ENCODE measurements at regions not wholly inside any gene's neighbourhood (a gene's known extent, or its start where the extent isn't known, plus 50 kb on each side); places are given as distances from the start of the nearest gene placed in this dataset.

DNA sequence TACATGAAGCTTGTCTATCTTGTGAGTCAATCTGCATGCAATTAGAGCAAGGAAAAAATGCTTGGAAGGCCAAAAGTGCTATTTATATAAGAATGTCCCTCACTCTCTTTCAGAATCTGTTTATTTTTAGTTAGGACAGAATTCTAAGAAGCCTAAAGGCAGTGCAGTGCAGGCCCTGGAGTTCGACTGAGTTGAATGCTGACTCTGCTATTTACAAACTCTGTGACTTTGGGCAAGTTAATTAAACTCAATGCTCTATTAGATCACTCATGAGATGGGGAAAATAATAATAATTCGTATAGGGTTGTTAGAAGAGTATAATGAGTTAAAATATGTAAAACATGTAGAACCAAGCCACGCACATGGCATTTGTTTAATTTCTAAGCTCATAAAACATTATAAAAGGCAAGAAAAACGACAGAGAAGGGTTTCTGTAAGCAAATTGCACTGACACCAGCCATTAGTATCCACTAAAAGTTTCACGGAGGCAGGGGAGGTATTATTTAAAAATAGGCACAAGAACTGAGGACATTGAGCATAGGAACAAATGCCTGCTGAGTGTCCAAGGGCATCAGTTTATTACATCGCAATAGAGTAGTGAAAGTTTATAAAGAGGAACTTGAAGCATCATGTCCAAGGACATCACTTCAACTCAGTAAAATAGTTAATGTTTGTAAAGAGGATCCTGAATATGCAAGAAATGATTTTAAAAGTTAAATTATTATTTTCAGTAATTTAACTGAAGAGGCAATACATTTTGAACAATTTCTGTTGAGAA lies 115.0 kb upstream of the INPP4B start:
- DNase-seq (ENCODE audit: extremely low read depth, low read depth): no peak

DNA sequence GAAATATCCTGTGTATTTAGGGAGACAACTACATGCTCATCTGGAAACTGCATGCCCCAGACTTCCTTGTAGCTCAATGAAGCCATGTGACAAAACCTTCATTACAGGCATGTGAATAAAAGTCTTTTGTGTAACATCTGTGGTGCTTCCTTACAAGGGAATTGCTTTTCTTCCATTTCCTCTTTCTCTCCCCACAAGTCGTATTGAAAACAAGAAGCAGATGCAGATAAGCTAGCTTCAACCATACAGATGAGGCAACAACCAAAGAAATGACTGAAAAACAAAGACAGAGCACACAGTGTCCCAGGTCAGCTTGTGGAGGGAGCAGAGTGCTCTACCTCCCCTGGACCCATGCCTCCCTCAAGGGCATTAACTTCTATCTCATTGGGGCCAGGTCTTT lies 115.8 kb upstream of the INPP4B start:
- DNase-seq (ENCODE audit: extremely low read depth, low read depth): no peak

DNA sequence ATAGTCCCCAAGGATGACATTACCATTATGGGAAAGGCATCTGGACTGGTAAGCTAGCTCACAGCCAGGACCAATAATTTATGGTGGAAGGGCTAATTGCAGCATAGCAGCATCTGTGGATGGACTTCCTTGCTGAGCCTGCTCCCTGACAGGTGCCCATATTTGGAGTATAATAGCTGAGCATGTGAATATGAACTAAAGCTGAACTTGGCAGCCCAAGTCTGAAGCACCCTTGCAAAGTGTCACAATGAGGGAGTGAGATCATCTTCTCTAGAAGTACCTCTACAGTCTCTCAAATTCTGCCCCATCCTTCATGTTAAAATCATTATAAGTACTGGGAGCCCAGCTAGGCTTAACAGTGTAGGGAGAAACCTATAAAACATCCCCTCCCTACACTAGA lies 128.2 kb upstream of the INPP4B start:
- no peak for DNase-seq (ENCODE audit: extremely low read depth, low read depth)

DNA sequence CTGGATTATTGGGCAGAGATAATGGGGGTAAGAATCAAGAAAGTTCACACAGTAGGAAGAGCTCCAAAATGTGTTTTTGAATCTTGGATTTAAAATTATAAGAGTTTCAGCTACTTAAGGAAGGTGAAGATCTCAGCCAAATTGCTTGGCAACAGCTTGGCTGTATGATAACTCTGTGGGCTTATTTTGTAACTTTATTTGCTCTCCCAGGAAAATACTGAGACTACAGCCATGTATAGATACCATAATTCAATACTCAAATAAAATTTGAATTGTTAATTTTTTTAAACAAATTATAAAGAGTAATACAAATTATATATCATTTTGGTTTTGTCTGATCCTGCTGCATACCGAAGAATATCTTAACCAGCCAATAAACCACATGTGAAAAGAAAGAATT lies 129.5 kb upstream of the INPP4B start:
- no peak for DNase-seq (ENCODE audit: extremely low read depth, low read depth)

DNA sequence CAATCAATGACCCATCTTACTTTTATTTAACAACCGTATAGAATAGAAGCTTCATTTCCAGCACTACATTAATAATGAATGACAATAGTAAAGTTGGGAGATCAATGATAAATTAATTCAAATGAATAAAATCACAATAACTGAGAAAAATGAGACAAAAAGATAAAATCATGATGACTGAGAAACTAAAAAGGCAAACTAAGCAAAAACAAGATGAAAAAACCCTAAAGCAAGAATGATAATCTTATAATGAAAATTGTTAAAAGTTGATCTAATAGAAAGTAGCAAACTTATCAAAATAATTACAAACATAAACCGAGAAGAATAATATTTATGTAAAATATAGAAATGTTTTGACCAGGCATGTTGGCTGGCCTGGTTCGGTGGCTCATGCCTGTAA lies 130.4 kb upstream of the INPP4B start:
- no peak for DNase-seq (ENCODE audit: extremely low read depth, low read depth)

DNA sequence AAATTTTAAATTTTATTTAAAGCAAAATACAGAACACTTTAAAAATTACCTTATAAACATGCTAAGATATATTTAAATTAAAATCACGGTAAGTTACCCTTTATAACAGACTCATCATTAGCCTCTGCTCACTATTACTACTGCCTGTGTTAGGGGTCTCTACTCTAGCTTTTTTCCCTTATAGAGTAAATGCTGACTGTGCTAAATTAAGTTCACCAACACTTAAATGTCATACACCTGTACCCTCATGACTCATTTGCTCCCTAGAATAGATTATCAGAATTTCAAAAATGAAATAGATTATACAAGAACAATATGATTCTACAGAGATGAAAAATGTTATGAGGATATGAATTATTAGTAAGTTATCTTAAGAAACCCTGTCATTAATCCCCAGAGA lies 131.1 kb upstream of the INPP4B start:
- DNase-seq (ENCODE audit: extremely low read depth, low read depth): no peak

DNA sequence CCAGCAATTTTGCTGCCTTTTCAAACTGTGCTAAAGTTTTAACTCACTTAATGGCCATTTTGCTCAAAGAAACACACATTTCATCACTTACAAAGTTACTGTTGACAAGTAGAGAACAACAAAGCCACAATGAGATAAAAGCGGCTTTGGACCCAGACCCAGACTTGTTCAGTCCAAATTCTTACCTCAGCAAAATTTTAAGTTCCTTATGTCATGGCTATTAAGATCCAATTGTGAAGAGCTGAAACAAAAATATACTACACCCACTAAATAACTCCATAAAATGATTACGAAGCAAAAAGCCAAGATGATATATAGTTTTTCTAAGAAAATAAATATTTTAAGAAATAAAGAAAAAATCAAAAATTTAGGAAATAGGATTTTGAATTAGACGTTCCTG lies 137.0 kb upstream of the INPP4B start:
- DNase-seq (ENCODE audit: extremely low read depth, low read depth): no peak

DNA sequence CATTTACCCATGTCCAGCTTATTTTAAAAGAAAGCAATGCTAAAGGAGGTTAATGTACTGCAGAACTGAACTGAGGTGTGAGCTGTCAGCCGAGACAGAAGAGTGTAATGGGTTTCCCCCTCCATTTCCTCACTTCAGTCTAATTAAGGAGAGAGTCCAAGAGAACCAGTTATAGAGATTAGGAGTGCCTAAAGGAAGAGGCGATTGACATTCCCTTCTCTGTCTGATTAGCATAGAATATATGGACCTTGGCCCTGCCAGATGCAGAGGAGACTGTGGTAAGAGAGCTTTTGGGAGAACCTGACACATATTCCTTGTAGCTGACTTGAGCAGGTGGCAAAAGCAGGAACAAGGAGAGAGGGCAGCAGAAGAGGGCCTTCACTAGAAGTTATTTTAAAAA lies 137.5 kb upstream of the INPP4B start:
- no peak for DNase-seq (ENCODE audit: extremely low read depth, low read depth)

DNA sequence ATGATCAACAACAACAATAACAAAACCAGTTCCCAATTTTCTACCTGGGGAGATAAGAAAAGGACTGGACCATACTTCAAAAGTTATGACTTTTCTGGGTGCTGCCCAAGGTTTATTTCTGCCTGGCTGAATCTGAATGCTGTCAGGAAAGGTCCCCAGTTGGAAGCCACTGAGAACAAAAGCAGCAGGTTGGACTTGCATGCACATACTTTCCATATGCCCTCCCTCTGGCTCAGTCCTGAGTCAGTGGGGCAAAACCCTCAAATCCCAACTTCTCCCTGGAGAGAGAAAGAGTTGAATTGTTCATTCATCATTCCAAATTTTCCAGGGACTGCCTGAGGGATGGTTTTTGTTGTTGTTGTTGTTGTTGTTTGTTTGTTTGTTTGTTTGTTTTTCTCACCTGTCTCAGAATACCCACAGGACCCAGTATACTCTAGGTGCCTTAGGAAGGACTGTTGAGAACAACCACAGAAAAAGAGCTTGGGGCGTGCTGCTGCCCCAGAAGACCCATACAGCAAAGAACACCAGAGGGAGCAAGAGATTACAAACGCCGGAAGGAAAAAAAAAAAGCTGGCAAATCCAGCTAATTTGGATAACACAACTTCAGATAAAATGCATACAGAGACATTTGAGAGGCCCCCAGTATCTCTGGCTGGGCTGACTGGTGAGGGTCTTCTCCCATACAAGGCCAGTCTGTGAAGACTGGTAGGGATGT lies 138.9 kb upstream of the INPP4B start:
- peak; percentile 4 for DNase-seq (ENCODE audit: extremely low read depth, low read depth)

DNA sequence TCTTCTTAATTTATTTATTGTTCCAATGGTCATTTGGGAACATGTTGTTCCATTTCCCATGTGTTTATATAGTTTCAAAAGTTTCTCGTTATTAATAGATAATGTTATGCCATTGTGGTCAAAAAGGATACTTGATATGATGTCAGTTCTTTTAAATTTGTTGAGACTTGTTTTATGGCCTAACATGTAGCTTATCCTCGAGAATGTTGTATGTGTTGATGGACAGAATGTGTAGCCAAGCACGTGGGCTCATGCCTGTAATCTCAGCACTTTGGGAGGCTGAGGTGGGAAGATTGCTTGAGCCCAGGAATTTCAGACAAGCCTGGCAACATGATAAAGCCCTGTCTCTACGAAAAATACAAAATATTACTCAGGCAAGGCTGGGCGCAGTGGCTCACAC lies 168.5 kb upstream of the USP38 start:
- DNase-seq (ENCODE audit: extremely low read depth, low read depth): no peak

DNA sequence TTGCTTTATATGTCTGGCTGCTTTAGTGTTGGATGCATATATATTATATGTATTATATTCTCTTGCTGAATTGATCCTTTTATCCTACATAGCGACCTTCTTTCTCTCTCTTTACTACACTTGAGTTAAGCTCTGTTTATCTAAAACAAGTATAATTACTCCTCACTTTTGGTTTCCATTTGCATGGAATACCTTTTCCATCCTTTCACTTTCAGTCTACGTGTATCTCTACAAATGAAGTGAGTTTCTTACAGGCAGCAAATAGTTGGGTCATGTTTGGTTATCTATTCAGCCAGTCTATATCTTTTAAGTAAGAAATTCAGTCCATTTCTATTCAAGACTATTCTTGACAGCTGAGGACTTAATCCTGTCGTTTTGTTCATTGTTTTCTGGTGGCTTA lies 167.5 kb upstream of the USP38 start:
- no peak for DNase-seq (ENCODE audit: extremely low read depth, low read depth)

DNA sequence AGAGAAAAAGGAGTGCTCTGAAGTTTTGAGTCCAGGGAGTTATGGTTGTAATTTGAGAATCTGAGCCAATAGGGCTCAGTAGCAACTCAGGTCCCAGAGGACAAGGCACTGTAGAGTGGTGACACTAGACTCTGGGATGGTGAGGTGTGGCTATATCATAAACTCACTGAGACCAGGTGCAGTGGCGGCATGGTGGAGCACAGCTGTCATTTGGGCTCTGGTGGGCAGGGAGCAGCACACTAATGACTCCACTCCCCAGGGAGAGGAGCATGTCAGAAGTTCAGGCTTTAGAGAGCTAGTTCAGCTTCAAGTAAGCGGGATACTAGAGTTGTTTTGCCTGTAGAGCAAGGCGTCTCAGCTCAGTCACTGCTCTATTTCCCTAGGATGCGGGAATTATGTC lies 165.4 kb upstream of the USP38 start:
- DNase-seq (ENCODE audit: extremely low read depth, low read depth): no peak

DNA sequence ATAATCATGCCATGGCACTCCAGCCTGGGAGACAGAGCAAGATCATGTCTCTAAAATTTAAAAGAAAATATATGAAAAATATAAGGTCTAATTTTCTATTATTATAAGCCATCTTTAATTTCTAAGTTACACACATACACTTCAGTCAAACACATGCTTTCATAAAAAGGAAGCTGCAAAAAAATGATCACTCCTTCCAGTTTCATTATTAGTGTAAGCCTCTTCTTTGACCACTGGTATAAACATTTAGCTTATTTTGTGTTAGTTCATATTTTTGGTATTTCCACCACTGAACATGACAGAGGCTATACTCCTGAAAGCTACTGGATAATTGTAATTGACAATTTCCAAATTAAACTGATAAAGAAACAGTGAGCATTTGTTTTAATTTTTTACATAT lies 163.3 kb upstream of the USP38 start:
- no peak for DNase-seq (ENCODE audit: extremely low read depth, low read depth)

DNA sequence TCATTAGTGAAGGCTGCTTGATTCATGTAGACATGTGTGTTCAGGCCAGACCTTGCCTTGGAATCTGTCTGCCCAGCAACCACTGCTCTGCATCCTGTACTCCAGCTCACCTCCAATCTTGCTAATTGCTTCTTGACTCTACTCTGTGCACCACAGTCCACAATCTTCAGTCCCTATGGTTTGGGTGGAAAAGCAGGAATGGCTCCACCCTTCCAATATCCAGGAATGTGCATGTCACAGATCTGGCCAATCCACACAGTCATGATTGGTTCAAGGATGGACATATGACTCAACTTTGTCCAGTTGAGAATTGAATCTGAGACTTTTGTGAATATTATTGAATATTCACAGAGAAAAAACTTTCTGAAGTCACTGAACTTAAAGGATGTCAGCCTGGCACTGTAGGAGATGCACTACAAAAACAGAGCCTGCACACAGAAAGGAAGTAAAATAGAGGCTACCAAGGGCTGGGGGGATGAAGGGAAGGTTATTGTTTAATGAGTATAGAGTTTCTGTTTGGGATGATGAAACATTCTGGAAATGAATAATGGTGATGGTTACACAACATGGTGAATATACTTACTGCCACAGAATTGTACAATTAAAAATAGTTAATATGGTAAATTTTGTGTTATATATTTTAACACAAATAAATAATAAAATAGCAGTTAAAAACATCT lies 161.3 kb upstream of the USP38 start:
- no peak for DNase-seq (ENCODE audit: extremely low read depth, low read depth)

DNA sequence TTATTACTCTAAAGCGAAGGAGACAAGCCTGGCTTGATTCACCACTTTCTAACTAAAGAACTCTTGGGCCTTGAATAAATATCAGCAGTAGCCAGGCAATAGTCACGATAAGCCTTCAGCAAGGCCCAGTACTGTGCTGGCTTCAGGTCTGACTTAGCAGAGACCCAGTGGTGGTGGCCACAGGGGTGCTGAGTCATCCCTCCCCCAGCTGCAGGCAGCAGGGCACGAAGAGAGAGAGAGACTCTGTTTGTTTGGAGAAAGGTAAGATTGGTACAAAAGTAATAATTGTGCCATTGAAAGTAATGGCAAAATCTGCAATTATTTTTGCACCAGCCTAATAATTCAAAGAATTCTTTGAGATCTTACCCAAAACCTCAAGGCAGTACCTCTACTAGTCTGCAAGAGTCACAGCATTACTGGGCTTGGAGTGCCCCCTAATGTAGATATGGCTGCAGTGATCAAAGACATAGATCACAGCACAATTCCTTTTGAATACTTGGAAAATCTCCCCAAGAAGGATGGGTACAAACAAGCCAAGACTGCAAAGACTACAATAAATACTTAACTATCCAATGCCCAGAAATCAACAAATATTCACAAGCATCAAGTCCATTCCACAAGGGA lies 159.5 kb upstream of the USP38 start:
- peak; percentile 7 for DNase-seq (ENCODE audit: extremely low read depth, low read depth)

DNA sequence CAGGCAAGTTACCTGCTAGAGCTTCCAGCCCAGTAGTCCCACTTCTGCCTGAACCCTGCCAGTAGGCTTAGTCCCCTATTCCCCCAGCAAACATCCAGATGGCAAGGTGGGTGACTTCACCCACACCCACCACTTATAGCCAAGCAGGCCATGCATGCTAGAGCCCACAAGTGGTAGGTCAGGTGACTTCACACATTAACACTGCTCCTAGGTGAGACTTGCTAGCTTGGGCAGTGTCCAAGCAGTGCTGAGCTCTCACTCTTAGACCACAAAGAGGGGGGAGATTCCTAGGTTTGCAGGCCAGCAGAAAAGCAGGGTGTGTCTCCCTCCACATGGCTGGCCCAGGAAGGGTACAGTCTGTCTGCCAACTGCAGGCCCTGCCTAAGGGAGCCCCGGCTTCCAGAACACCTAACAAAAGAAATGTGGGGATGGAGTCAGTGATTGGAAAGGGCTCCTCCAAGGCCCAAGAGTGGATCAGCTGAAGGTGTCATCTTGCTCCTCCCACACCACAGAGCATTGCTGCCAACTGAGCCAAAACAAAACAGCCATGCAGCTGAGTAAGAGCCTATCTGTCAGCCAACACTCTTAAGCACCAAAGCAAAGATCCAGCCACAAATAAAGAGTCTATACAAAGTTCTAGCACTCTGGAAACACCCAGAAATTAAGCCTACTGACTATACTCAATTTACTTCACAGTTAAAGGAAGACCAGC lies 158.1 kb upstream of the USP38 start:
- no peak for DNase-seq (ENCODE audit: extremely low read depth, low read depth)

DNA sequence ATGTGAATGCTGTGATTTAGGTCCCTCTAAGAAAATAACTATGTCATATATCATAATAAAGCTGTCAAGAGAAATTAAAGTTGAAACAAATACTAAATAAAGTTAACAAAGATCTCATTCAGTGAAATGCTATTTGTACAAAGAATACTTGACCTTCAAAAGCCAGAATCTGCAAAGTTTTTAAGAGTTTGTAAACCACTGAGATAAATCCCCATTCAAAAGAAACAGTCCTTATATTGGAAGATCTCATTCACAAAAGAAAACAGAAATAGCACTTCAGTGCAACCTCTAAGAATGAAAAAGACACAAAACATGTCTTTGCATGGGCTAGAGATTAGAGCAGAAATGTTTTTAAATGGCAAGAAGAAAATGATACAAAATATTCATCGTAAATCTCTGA lies 149.1 kb upstream of the USP38 start:
- DNase-seq (ENCODE audit: extremely low read depth, low read depth): no peak

DNA sequence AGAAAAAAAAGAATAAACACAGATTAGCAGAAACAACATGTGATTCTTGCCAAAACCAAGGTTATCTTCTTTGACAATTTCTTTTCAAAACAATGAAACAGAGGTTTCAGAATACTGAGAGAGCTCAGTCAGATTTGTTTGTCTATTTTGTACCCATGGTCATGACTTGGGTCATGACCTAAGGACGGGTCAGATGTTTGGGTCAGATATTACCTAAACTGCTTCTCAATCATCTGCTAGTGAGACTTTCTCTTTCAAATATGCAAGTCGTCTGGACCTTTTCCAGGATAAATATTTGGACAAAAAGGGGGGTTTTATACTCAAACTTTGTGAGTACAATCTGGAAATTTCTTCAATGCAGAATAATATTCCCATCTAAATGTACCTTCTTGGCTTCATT lies 148.3 kb upstream of the USP38 start:
- DNase-seq (ENCODE audit: extremely low read depth, low read depth): no peak

DNA sequence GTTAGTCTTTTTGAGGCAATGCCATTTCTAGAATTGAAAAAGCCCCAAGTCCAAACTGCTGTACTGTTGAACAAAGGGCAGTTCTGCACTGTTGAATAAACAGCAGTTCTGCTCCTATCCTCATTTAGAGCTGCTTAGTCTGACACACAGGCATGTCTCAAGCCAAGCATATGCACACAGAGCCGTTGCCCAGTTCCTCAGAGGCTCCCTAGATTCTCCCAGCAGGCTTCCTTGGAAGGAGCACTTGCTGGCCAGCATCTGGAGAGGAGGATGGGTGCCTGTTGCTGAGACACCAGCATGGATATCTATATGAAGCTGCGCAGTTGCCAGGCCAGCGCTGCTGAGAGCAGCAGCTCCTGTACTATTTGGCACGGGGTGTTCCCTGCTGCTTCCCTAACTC lies 138.3 kb upstream of the USP38 start:
- no peak for DNase-seq (ENCODE audit: extremely low read depth, low read depth)

DNA sequence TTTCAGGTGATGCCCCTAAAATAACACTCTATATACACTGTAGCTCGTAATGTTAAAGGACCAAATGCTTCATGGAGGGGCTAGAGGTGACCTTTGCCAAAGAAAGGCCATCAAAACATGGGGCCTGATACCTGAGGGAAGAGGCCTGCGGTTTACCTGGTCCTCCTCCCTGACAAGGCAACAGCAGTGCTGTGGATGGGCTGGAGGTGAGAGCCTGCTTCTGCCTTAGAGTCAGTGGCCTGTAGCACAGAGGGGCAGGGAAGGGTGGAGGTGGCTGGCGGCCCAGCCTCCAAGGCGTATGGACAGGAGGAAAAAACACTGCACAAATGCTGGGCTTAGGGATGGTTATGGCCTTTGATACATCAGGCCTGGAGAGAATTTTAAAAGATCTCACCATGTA lies 137.8 kb upstream of the USP38 start:
- DNase-seq (ENCODE audit: extremely low read depth, low read depth): no peak

DNA sequence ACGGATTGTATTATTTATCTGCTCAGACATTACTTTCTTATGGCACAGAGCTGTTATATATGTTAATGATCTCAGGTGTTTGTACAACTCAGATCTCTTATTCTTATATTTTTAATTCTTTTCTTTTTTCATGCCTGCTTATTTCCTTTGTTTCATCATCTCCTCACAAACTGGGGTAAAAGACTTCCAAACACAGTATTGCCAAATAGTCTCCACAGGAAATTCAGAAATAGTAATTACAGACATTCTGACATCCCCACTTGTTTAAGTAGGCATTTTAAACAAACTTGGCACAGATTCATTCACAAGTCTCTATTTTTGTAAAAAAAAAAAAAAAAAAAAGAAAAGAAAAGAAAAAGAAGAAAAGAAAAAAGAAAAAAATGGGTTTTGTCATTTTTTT lies 129.7 kb upstream of the USP38 start:
- no peak for DNase-seq (ENCODE audit: extremely low read depth, low read depth)

All from NCI-H460 (cell line).